K562 (cell line): ENCODE measurements at regions not wholly inside any gene's neighbourhood (a gene's known extent, or its start where the extent isn't known, plus 50 kb on each side); places are given as distances from the start of the nearest gene placed in this dataset.
"Not testable (repeated sequence)": the region's sequence is repeated elsewhere in the genome, so short reads cannot be mapped to it uniquely, and the experiment has no call there.

Experiments
- AFF4 ChIP-seq: sonication (generic); formaldehyde crosslinking; IDR thresholded peaks from 2 replicates; pipeline ENCODE4 v1.8.0; 2023; ENCODE audit warnings: mild to moderate bottlenecking, missing genetic modification reagents
- CAMTA2 ChIP-seq: fragments of 250-450 bp; sonication (Bioruptor Pico); conservative IDR thresholded peaks from 2 replicates; pipeline ENCODE4 v1.5.1; 2022
- CCAR2 ChIP-seq: fragments of 200-400 bp; formaldehyde crosslinking; IDR thresholded peaks from 2 replicates; pipeline ENCODE4 v1.6.1; 2017; ENCODE audit warnings: mild to moderate bottlenecking, low read depth, low read length
- CTCF ChIP-seq, 3 experiments: IDR thresholded peaks in 2 of 3; conservative IDR thresholded peaks in 1 of 3; 2 replicates each; pipeline ENCODE4 v1.5.1; 2011 to 2012; ENCODE audit warnings: low read length in 3 of 3, mild to moderate bottlenecking in 3 of 3, control low read depth in 2 of 3, improper control_type of control experiment in 1 of 3, inconsistent platforms in 1 of 3, low read depth in 1 of 3, mixed read lengths in 1 of 3, moderate library complexity in 1 of 3; ENCODE audit not compliant: insufficient read depth in 2 of 3
- TAF1 ChIP-seq: IDR thresholded peaks from 2 replicates; pipeline ENCODE4 v1.6.1; 2011; ENCODE audit warnings: mild to moderate bottlenecking, low read length, moderate library complexity; ENCODE audit not compliant: insufficient read depth, control insufficient read depth, severe bottlenecking; ENCODE audit errors: extremely low read depth

GRCh38 chr14:37784827-37785223 is 189.4 kb downstream of the TTC6 start:
- not testable (repeated sequence) for TF ChIP-seq CCAR2; CTCF (IDR thresholded peaks at IDR 0.05 in 2 of 3, conservative IDR thresholded peaks at IDR 0.05 in 1 of 3; ENCODE audit: insufficient read depth in 2 of 3, low read depth in 1 of 3, low read length in 3 of 3); AFF4; CAMTA2; TAF1
